Immature natural killer cell (primary cell): ENCODE measurements at regions not wholly inside any gene's neighbourhood (a gene's known extent, or its start where the extent isn't known, plus 50 kb on each side); places are given as distances from the start of the nearest gene placed in this dataset.

Experiments used
- DNase-seq, 3 donors: peaks; one replicate each; pipeline ENCODE4 v3.0.0; 2022; ENCODE audit warnings: mixed read lengths in 1 of 3
- H3K27ac Mint-ChIP-seq, 6 donors: one replicate each; pipeline ENCODE4 v1.8.0; 2020; ENCODE audit warnings: mixed read lengths in 6 of 6, mild to moderate bottlenecking in 5 of 6, inconsistent platforms in 4 of 6, moderate library complexity in 3 of 6
- H3K27me3 Mint-ChIP-seq, 3 donors: one replicate each; pipeline ENCODE4 v1.8.0; 2020 to 2021; ENCODE audit warnings: low read depth in 3 of 3, mild to moderate bottlenecking in 3 of 3, mixed read lengths in 3 of 3, moderate library complexity in 3 of 3, inconsistent platforms in 1 of 3
- H3K36me3 Mint-ChIP-seq, 3 donors: one replicate each; pipeline ENCODE4 v1.8.0; 2020; ENCODE audit warnings: mixed read lengths in 3 of 3, inconsistent platforms in 2 of 3, mild to moderate bottlenecking in 2 of 3
- H3K4me1 Mint-ChIP-seq, 2 donors: one replicate each; pipeline ENCODE4 v1.8.0; 2020; ENCODE audit warnings: inconsistent platforms in 2 of 2, mild to moderate bottlenecking in 2 of 2, mixed read lengths in 2 of 2, moderate library complexity in 1 of 2
- H3K4me3 Mint-ChIP-seq, 5 donors: one replicate each; pipeline ENCODE4 v1.8.0; 2020; ENCODE audit warnings: mild to moderate bottlenecking in 5 of 5, mixed read lengths in 5 of 5, inconsistent platforms in 3 of 5, moderate library complexity in 3 of 5
- H3K9me3 Mint-ChIP-seq, 6 donors: one replicate each; pipeline ENCODE4 v1.8.0; 2020; ENCODE audit warnings: mild to moderate bottlenecking in 6 of 6, mixed read lengths in 6 of 6, inconsistent platforms in 4 of 6, moderate library complexity in 3 of 6

GRCh38 chr6:80641591-80641990 is 535.1 kb downstream of the BCKDHB start:
- Mint-ChIP-seq H3K27me3 (peaks cover 0 to 12% (median 2%) of the 10 kb centered on the region in 3 donors), H3K4me1 (peaks cover 28 to 29% of the 10 kb centered on the region in 2 donors), H3K36me3 (no peaks in the 10 kb centered on the region), H3K9me3 (peaks cover 0 to 5% (median 2%) of the 10 kb centered on the region in 6 donors), H3K4me3 (no peak overlapping the region), H3K27ac (no peak overlapping the region)
- no peak for DNase-seq

- Mint-ChIP-seq H3K27ac (peak overlapping the region in 1 of 6 donors; percentile 87), H3K4me1 (peaks cover 28 to 31% of the 10 kb centered on the region in 2 donors), H3K4me3 (peak overlapping the region in 1 of 5 donors; percentile 65), H3K27me3 (peaks cover 0 to 12% (median 1%) of the 10 kb centered on the region in 3 donors), H3K36me3 (no peaks in the 10 kb centered on the region), H3K9me3 (peaks cover 0 to 2% (median 0%) of the 10 kb centered on the region in 6 donors)
- peak in 1 of 3 donors; percentile 10 for DNase-seq
These were observed 533.7 kb downstream of the BCKDHB start for GRCh38 chr6:80640176-80640575.

- Mint-ChIP-seq H3K4me3 (peak overlapping the region in 2 of 5 donors; percentile 17 to 65), H3K9me3 (peaks cover 0 to 3% (median 0%) of the 10 kb centered on the region in 6 donors), H3K36me3 (no peaks in the 10 kb centered on the region), H3K27ac (peak overlapping the region; percentile 70 to 91 (median 72)), H3K4me1 (peaks cover 28 to 31% of the 10 kb centered on the region in 2 donors), H3K27me3 (peaks cover 0 to 12% (median 1%) of the 10 kb centered on the region in 3 donors)
- DNase-seq: no peak
These were observed 532.7 kb downstream of the BCKDHB start for GRCh38 chr6:80639181-80639629.

GRCh38 chr6:80638213-80639055 is 532.0 kb downstream of the BCKDHB start:
- Mint-ChIP-seq H3K4me3 (peak overlapping the region in 3 of 5 donors; percentile 17 to 65 (median 28)), H3K4me1 (peaks cover 28 to 31% of the 10 kb centered on the region in 2 donors), H3K27ac (peak overlapping the region; percentile 70 to 91 (median 72)), H3K36me3 (no peaks in the 10 kb centered on the region), H3K9me3 (peaks cover 0 to 3% (median 0%) of the 10 kb centered on the region in 6 donors), H3K27me3 (peaks cover 0 to 12% (median 1%) of the 10 kb centered on the region in 3 donors)
- peak; percentile 31 to 68 (median 39) for DNase-seq

- H3K27me3 Mint-ChIP-seq: peaks cover 1 to 12% (median 1%) of the 10 kb centered on the region in 3 donors
- H3K4me1 Mint-ChIP-seq: peaks cover 28 to 31% of the 10 kb centered on the region in 2 donors
- peak; percentile 9 to 61 (median 15) for DNase-seq
- H3K9me3 Mint-ChIP-seq: peaks cover 0 to 2% (median 0%) of the 10 kb centered on the region in 6 donors
- H3K4me3 Mint-ChIP-seq: peak overlapping the region in 2 of 5 donors; percentile 28 to 57
- H3K36me3 Mint-ChIP-seq: no peaks in the 10 kb centered on the region
- peak overlapping the region in 5 of 6 donors; percentile 53 to 85 (median 70) for H3K27ac Mint-ChIP-seq
These were observed 530.8 kb downstream of the BCKDHB start for GRCh38 chr6:80637312-80637711.

GRCh38 chr6:80636689-80637088 is 530.2 kb downstream of the BCKDHB start:
- Mint-ChIP-seq H3K27ac (peak overlapping the region in 1 of 6 donors; percentile 70), H3K36me3 (no peaks in the 10 kb centered on the region), H3K4me1 (peaks cover 28 to 31% of the 10 kb centered on the region in 2 donors), H3K9me3 (peaks cover 0 to 2% (median 0%) of the 10 kb centered on the region in 6 donors), H3K4me3 (no peak overlapping the region), H3K27me3 (peaks cover 1 to 12% (median 1%) of the 10 kb centered on the region in 3 donors)
- DNase-seq: no peak

- no peaks in the 10 kb centered on the region for H3K36me3 Mint-ChIP-seq
- DNase-seq: no peak
- peaks cover 0 to 5% (median under 1%) of the 10 kb centered on the region in 6 donors for H3K9me3 Mint-ChIP-seq
- H3K27ac Mint-ChIP-seq: no peak overlapping the region
- no peak overlapping the region for H3K4me3 Mint-ChIP-seq
- peaks cover 1 to 4% (median 3%) of the 10 kb centered on the region in 3 donors for H3K27me3 Mint-ChIP-seq
- peaks cover 14 to 15% of the 10 kb centered on the region in 2 donors for H3K4me1 Mint-ChIP-seq
These were observed 526.9 kb downstream of the BCKDHB start for GRCh38 chr6:80633412-80633811.

GRCh38 chr6:80625405-80625804 is 518.9 kb downstream of the BCKDHB start:
- H3K4me3 Mint-ChIP-seq: no peak overlapping the region
- H3K9me3 Mint-ChIP-seq: peaks cover 13 to 29% (median 18%) of the 10 kb centered on the region in 6 donors
- peaks cover 0 to 8% (median 5%) of the 10 kb centered on the region in 3 donors for H3K36me3 Mint-ChIP-seq
- H3K27ac Mint-ChIP-seq: no peak overlapping the region
- peaks cover 2 to 3% (median 2%) of the 10 kb centered on the region in 3 donors for H3K27me3 Mint-ChIP-seq
- DNase-seq: no peak
- no peaks in the 10 kb centered on the region for H3K4me1 Mint-ChIP-seq

- peaks cover 2 to 4% (median 2%) of the 10 kb centered on the region in 3 donors for H3K27me3 Mint-ChIP-seq
- no peaks in the 10 kb centered on the region for H3K4me1 Mint-ChIP-seq
- H3K36me3 Mint-ChIP-seq: peaks cover 0 to 8% (median 5%) of the 10 kb centered on the region in 3 donors
- DNase-seq: no peak
- H3K9me3 Mint-ChIP-seq: peaks cover 14 to 31% (median 17%) of the 10 kb centered on the region in 6 donors
- H3K4me3 Mint-ChIP-seq: no peak overlapping the region
- no peak overlapping the region for H3K27ac Mint-ChIP-seq
These were observed 516.8 kb downstream of the BCKDHB start for GRCh38 chr6:80623066-80623815.

- H3K4me3 Mint-ChIP-seq: no peak overlapping the region
- peaks cover 0 to 8% (median 5%) of the 10 kb centered on the region in 3 donors for H3K36me3 Mint-ChIP-seq
- peaks cover 2 to 5% (median 2%) of the 10 kb centered on the region in 3 donors for H3K27me3 Mint-ChIP-seq
- H3K9me3 Mint-ChIP-seq: peaks cover 16 to 32% (median 17%) of the 10 kb centered on the region in 6 donors
- no peak for DNase-seq
- no peaks in the 10 kb centered on the region for H3K4me1 Mint-ChIP-seq
- no peak overlapping the region for H3K27ac Mint-ChIP-seq
These were observed 516.2 kb downstream of the BCKDHB start for GRCh38 chr6:80622641-80623040.

- no peaks in the 10 kb centered on the region for H3K36me3 Mint-ChIP-seq
- peaks cover 0 to 15% (median 7%) of the 10 kb centered on the region in 6 donors for H3K9me3 Mint-ChIP-seq
- no peak overlapping the region for H3K4me3 Mint-ChIP-seq
- no peaks in the 10 kb centered on the region for H3K4me1 Mint-ChIP-seq
- DNase-seq: no peak
- H3K27ac Mint-ChIP-seq: no peak overlapping the region
- H3K27me3 Mint-ChIP-seq: peaks cover 1 to 3% (median 3%) of the 10 kb centered on the region in 3 donors
These were observed 512.5 kb downstream of the BCKDHB start for GRCh38 chr6:80618953-80619352.

- no peaks in the 10 kb centered on the region for H3K4me1 Mint-ChIP-seq
- no peaks in the 10 kb centered on the region for H3K36me3 Mint-ChIP-seq
- no peak overlapping the region for H3K27ac Mint-ChIP-seq
- peaks cover 0 to 5% (median 2%) of the 10 kb centered on the region in 3 donors for H3K27me3 Mint-ChIP-seq
- peaks cover 0 to 8% (median 5%) of the 10 kb centered on the region in 6 donors for H3K9me3 Mint-ChIP-seq
- H3K4me3 Mint-ChIP-seq: no peak overlapping the region
- no peak for DNase-seq
These were observed 504.4 kb downstream of the BCKDHB start for GRCh38 chr6:80610846-80611245.

GRCh38 chr6:80608881-80609280 is 502.4 kb downstream of the BCKDHB start:
- H3K27me3 Mint-ChIP-seq: peaks cover 0 to 5% (median 0%) of the 10 kb centered on the region in 3 donors
- no peaks in the 10 kb centered on the region for H3K36me3 Mint-ChIP-seq
- peaks cover 0 to 6% (median 1%) of the 10 kb centered on the region in 6 donors for H3K9me3 Mint-ChIP-seq
- H3K27ac Mint-ChIP-seq: no peak overlapping the region
- no peak overlapping the region for H3K4me3 Mint-ChIP-seq
- no peaks in the 10 kb centered on the region for H3K4me1 Mint-ChIP-seq
- DNase-seq: no peak
